ENCODE measurements at regions not wholly inside any gene's neighbourhood (a gene's known extent, or its start where the extent isn't known, plus 50 kb on each side); places are given as distances from the start of the nearest gene placed in this dataset.

GRCh38 chr6:14241255-14242070 lies 123.9 kb downstream of the CD83 start:
- TF ChIP-seq CTCF (IDR thresholded peaks at IDR 0.05) (no peak), POLR2AphosphoS5 (IDR thresholded peaks at IDR 0.05; ENCODE audit: low read depth, low read length) (no peak)
